ENCODE measurements at regions not wholly inside any gene's neighbourhood (a gene's known extent, or its start where the extent isn't known, plus 50 kb on each side); places are given as distances from the start of the nearest gene placed in this dataset.

DNA sequence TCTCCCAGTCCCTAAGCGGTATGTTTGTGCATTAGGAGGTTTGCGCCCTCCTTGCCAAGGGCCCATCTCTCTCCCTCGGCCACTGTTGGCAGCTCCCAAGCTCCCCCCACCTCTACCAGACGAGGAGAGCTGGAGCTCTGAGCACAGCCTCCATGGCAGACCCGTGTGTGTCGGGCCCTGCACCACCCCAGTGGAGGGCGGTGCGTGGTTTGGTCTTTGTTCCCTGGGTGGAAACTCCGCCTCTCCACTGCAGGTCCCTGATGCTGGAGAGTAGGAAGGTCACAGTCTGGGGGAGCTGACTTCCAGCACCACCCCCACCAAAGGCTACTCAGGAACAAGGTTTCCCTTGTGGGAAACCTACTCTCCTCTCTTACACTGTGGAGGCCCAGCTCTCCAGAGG lies 162.6 kb upstream of the FHL2 start:
- dilution Hi-C loops (cut with HindIII; ENCODE audit: low sequenced_read_pairs, unreplicated experiment), result no loop called here
- CTCF ChIA-PET, result interaction anchor here (0.6 kb wide), 1 partner anchor 399 kb away, joined by 3 read pairs; no protein-coding TSS in a partner anchor

More for the DNA sequence above, 162.6 kb upstream of the FHL2 start:
- H3K4me2 ChIP-seq (ENCODE audit: low read depth, low read length), result no peak overlapping the region
- no peak overlapping the region for H2BK15ac ChIP-seq (ENCODE audit: low read depth, low read length)
- WGBS, 2 experiments (ENCODE audit: extremely low coverage in 2 of 2, insufficient read length in 1 of 2), result no CpG with 5 or more reads among the region's 9 CpGs
- no peak for DNase-seq
- no peak overlapping the region for H2BK5ac ChIP-seq (ENCODE audit: low read depth, low read length, poor library complexity, severe bottlenecking)
- H2BK20ac ChIP-seq (ENCODE audit: low read depth, low read length), result no peak overlapping the region
- H3K9ac ChIP-seq (ENCODE audit: low read depth, low read length), result no peak overlapping the region
- no peak overlapping the region for H2AFZ ChIP-seq (replicated peaks; ENCODE audit: low read length, poor library complexity)
- H3K9me3 ChIP-seq (ENCODE audit: control insufficient read depth, insufficient read depth, low read length), result peaks cover 3% of the 10 kb centered on the region
- peaks cover 61% of the 10 kb centered on the region for H3K27me3 ChIP-seq (ENCODE audit: control insufficient read depth, insufficient read depth, low read length)
- H3K9me1 ChIP-seq (ENCODE audit: insufficient read depth, low read length), result no peaks in the 10 kb centered on the region
- H3K56ac ChIP-seq (ENCODE audit: extremely low read depth, insufficient read depth, low read length), result no peak overlapping the region
- no peak overlapping the region for H3K27ac ChIP-seq (ENCODE audit: insufficient read depth, low read length)
- intact Hi-C loops (cut with micrococcal nuclease), result no loop called here
- POLR2A ChIA-PET (ENCODE audit: unreplicated experiment), result no interaction called here
- no peak overlapping the region for H4K91ac ChIP-seq (ENCODE audit: insufficient read depth, low read depth, low read length)
- H3K4ac ChIP-seq (ENCODE audit: low read depth, low read length), result no peak overlapping the region
- BruUV-seq (replicated peaks), result no TSS peak
- ATAC-seq (ENCODE audit: low read depth), result no peak
- in situ Hi-C loops (cut with MboI; ENCODE audit: low sequenced_read_pairs), result no loop called here
- no peaks in the 10 kb centered on the region for H3K36me3 ChIP-seq (ENCODE audit: control insufficient read depth, insufficient read depth, low read length)
- no peak overlapping the region for H4K8ac ChIP-seq (ENCODE audit: low read depth in 2 of 2, low read length in 2 of 2)
- H3K23ac ChIP-seq (ENCODE audit: low read depth, low read length), result no peak overlapping the region
- H4K20me1 ChIP-seq (ENCODE audit: insufficient read depth, low read length), result no peaks in the 10 kb centered on the region
- H4K5ac ChIP-seq (ENCODE audit: low read depth, low read length), result no peak overlapping the region
- H3K18ac ChIP-seq (ENCODE audit: low read depth, low read length), result no peak overlapping the region
- TF ChIP-seq NFE2L2 (IDR thresholded peaks at IDR 0.05; ENCODE audit: low read depth, low read length) (no peak), BHLHE40 (IDR thresholded peaks at IDR 0.05; ENCODE audit: low read depth, low read length) (no peak), CEBPB (IDR thresholded peaks at IDR 0.05; ENCODE audit: low read depth, low read length) (no peak), MAZ (IDR thresholded peaks at IDR 0.05; ENCODE audit: borderline replicate concordance, low read depth, low read length) (no peak), USF2 (IDR thresholded peaks at IDR 0.05; ENCODE audit: low read depth, low read length) (no peak), SMC3 (IDR thresholded peaks at IDR 0.05; ENCODE audit: low read depth, low read length) (no peak), RFX5 (IDR thresholded peaks at IDR 0.05; ENCODE audit: low read depth, low read length) (no peak), RAD21 (IDR thresholded peaks at IDR 0.05; ENCODE audit: low read length) (no peak), MAFK (IDR thresholded peaks at IDR 0.05; ENCODE audit: low read depth, low read length) (no peak), POLR2A (IDR thresholded peaks at IDR 0.05; ENCODE audit: low read depth, low read length) (no peak), MXI1 (IDR thresholded peaks at IDR 0.05; ENCODE audit: borderline replicate concordance, low read depth, low read length) (no peak), FOS (IDR thresholded peaks at IDR 0.05; ENCODE audit: low read depth, low read length) (no peak), CHD1 (IDR thresholded peaks at IDR 0.05; ENCODE audit: low read depth, low read length) (no peak)
- TF ChIP-seq, protein P1, sequence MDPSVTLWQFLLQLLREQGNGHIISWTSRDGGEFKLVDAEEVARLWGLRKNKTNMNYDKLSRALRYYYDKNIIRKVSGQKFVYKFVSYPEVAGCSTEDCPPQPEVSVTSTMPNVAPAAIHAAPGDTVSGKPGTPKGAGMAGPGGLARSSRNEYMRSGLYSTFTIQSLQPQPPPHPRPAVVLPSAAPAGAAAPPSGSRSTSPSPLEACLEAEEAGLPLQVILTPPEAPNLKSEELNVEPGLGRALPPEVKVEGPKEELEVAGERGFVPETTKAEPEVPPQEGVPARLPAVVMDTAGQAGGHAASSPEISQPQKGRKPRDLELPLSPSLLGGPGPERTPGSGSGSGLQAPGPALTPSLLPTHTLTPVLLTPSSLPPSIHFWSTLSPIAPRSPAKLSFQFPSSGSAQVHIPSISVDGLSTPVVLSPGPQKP (IDR thresholded peaks at IDR 0.05; ENCODE audit: borderline replicate concordance, low read depth, low read length), result no peak
- H2BK120ac ChIP-seq (ENCODE audit: low read depth, low read length), result no peak overlapping the region
- H3K14ac ChIP-seq (replicated peaks; ENCODE audit: low read depth, low read length), result no peak overlapping the region
- no peaks in the 10 kb centered on the region for H3K4me1 ChIP-seq (ENCODE audit: control insufficient read depth, insufficient read depth, low read length)
- H3K79me1 ChIP-seq (ENCODE audit: low read depth in 1 of 2, low read length in 2 of 2), result no peaks in the 10 kb centered on the region
- H2AK5ac ChIP-seq (ENCODE audit: low read depth, low read length), result no peak overlapping the region
- no peak overlapping the region for H2AK9ac ChIP-seq (replicated peaks; ENCODE audit: low read depth, low read length, poor library complexity)
- no peak overlapping the region for H3K4me3 ChIP-seq (ENCODE audit: insufficient read depth, low read depth, low read length)
